K562 (cell line): ENCODE measurements at regions not wholly inside any gene's neighbourhood (a gene's known extent, or its start where the extent isn't known, plus 50 kb on each side); places are given as distances from the start of the nearest gene placed in this dataset.

Experiments
- ATAC-seq: fragments of 200-7000 bp; cut with Tn5 transposase; 3 replicates; pipeline ENCODE4 v1.9.1; 2020; ENCODE audit warnings: moderate library complexity
- BruUV-seq: library from RNA; stranded (reverse); fragments of 400-500 nt; replicated peaks from 2 replicates; lab custom pipeline; 2021; lab: Mats Ljungman, UMichigan
- CTCF ChIA-PET: fragments of 300-600 bp; formaldehyde crosslinking; extraction: SDS; loops from one replicate; lab custom pipeline; 2021; ENCODE audit warnings: low intra/inter-chr PET ratio; lab: Yijun Ruan, JAX
- POLR2A ChIA-PET: fragments of 300-600, 350-650 bp; sonication (Branson Sonifier 250); formaldehyde crosslinking; extraction: SDS; loops from one replicate; lab custom pipeline; 2021; ENCODE audit warnings: antibody characterized with exemption, inconsistent platforms; lab: Yijun Ruan, JAX
- DNase-seq, 4 experiments: peaks; one replicate each; pipeline versions ENCODE4 v3.0.0 to v3.0.0-alpha.2; 2011 to 2018; ENCODE audit warnings: low spot score in 3 of 4, mixed read lengths in 3 of 4; ENCODE audit errors: extremely low read depth in 1 of 4
- FAIRE-seq: peaks from 2 replicates; lab custom pipeline; 2011; peaks lifted over from hg19 to GRCh38; lab: Jason Lieb, UNC
- H2AFZ ChIP-seq: 2 replicates; pipeline ENCODE4 v1.6.0; 2011; ENCODE audit warnings: low read depth, low read length, control low read depth, inconsistent platforms
- H3K27ac ChIP-seq: fragments of 200-600 bp; 3 replicates; pipeline ENCODE4 v1.8.0; 2011; ENCODE audit warnings: low read depth, mild to moderate bottlenecking, control low read depth, inconsistent platforms, low read length, moderate library complexity, mixed read lengths; ENCODE audit errors: extremely low read depth
- H3K27me3 ChIP-seq, 2 experiments: fragments of 300-600 bp in 1 of 2; 2 replicates in 1 of 2; 3 replicates in 1 of 2; pipeline versions ENCODE4 v1.6.0 to v1.8.0; 2011; ENCODE audit warnings: inconsistent platforms in 2 of 2, low read length in 2 of 2, mild to moderate bottlenecking in 1 of 2, mixed read lengths in 1 of 2, moderate library complexity in 1 of 2; ENCODE audit not compliant: control insufficient read depth in 2 of 2, insufficient read depth in 2 of 2
- H3K36me3 ChIP-seq: fragments of 300-600 bp; 3 replicates; pipeline ENCODE4 v1.8.0; 2011; ENCODE audit warnings: mild to moderate bottlenecking, low read length, inconsistent platforms; ENCODE audit not compliant: control insufficient read depth, insufficient read depth
- H3K4me1 ChIP-seq, 2 experiments: fragments of 200-600 bp in 1 of 2; replicated peaks in 1 of 2; 2 replicates in 1 of 2; 3 replicates in 1 of 2; pipeline versions ENCODE4 v1.5.1 to v1.8.0; 2011; ENCODE audit warnings: inconsistent platforms in 2 of 2, low read length in 2 of 2, mild to moderate bottlenecking in 1 of 2, mixed read lengths in 1 of 2, moderate library complexity in 1 of 2; ENCODE audit not compliant: control insufficient read depth in 2 of 2, insufficient read depth in 2 of 2
- H3K4me2 ChIP-seq: 2 replicates; pipeline ENCODE4 v1.6.1; 2011; ENCODE audit warnings: low read length, control low read depth, inconsistent platforms, mixed read lengths; ENCODE audit not compliant: insufficient read depth
- H3K4me3 ChIP-seq: fragments of 200-600 bp; sonication (generic), shearing (Covaris generic); 2 replicates; pipeline ENCODE4 v1.5.1; 2016; ENCODE audit warnings: control low read depth, inconsistent platforms
- H3K79me2 ChIP-seq: fragments of 200-600 bp; 3 replicates; pipeline ENCODE4 v1.8.0; 2011; ENCODE audit warnings: low read length, inconsistent platforms; ENCODE audit not compliant: control insufficient read depth, insufficient read depth
- H3K9ac ChIP-seq, 2 experiments: 2 replicates each; pipeline versions ENCODE4 v1.6.0 to v1.6.1; 2011; ENCODE audit warnings: low read depth in 2 of 2, low read length in 2 of 2, control low read depth in 1 of 2, inconsistent platforms in 1 of 2, mild to moderate bottlenecking in 1 of 2, mixed read lengths in 1 of 2; ENCODE audit not compliant: insufficient read depth in 1 of 2
- H3K9me1 ChIP-seq: one replicate; pipeline ENCODE4 v1.6.0; 2011; ENCODE audit warnings: inconsistent platforms, mild to moderate bottlenecking, low read length, moderate library complexity; ENCODE audit not compliant: control insufficient read depth, insufficient read depth
- H3K9me3 ChIP-seq: replicated peaks from 2 replicates; pipeline ENCODE4 v1.5.1; 2011; ENCODE audit warnings: low read depth, low read length, inconsistent platforms; ENCODE audit not compliant: control insufficient read depth, insufficient read depth
- H4K20me1 ChIP-seq: replicated peaks from 2 replicates; pipeline ENCODE4 v1.6.1; 2011; ENCODE audit warnings: low read length, inconsistent platforms, mixed read lengths; ENCODE audit not compliant: control insufficient read depth, insufficient read depth
- BACH1 ChIP-seq: fragments of 200-800 bp; sonication (Bioruptor generic); IDR thresholded peaks from 2 replicates; pipeline ENCODE4 v1.6.1; 2016; ENCODE audit warnings: missing genetic modification characterization, missing compliant biosample characterization
- FOXK2 ChIP-seq, 2 experiments: fragments of 450-650 bp; IDR thresholded peaks in 1 of 2; conservative IDR thresholded peaks in 1 of 2; 2 replicates each; pipeline ENCODE4 v1.6.1; 2016; ENCODE audit warnings: low read depth in 2 of 2, mild to moderate bottlenecking in 1 of 2
- MTA2 ChIP-seq: fragments of 450-650 bp; IDR thresholded peaks from 2 replicates; pipeline ENCODE4 v1.6.1; 2016; ENCODE audit warnings: low read depth
- RBBP5 ChIP-seq: fragments of 200-600 bp; sonication (generic); IDR thresholded peaks from 2 replicates; pipeline ENCODE4 v1.6.1; 2012; ENCODE audit warnings: borderline replicate concordance, mild to moderate bottlenecking, low read length, control low read depth, inconsistent platforms; ENCODE audit not compliant: insufficient read depth, poor library complexity, severe bottlenecking
- TEAD1 ChIP-seq, 2 experiments: fragments of 450-650 bp in 1 of 2; sonication (generic) in 1 of 2; formaldehyde crosslinking; IDR thresholded peaks; 2 replicates each; pipeline versions ENCODE4 v1.4.0 to v1.8.0; 2020 to 2022; ENCODE audit warnings: mild to moderate bottlenecking in 2 of 2, missing genetic modification reagents in 1 of 2
- WGBS: fragments of 100-300 bp; shearing (Covaris generic); methylation state at CpG from one replicate; pipeline ENCODE4 v1.1.6; 2016; ENCODE audit warnings: low coverage, mixed read lengths; ENCODE audit not compliant: insufficient coverage; ENCODE audit errors: missing lambda C conversion rate; 5-methylcytosine and 5-hydroxymethylcytosine counted together
- in situ Hi-C: fragments of 300-500 bp; cut with MboI; formaldehyde crosslinking; loops from 4 replicates; pipeline ENCODE4 v1.15.0; 2018; ENCODE audit warnings: inconsistent platforms, mixed read lengths
- intact Hi-C: fragments of 100-400 bp; cut with micrococcal nuclease; formaldehyde crosslinking; loops from 2 replicates; pipeline ENCODE4 v1.14.2; 2022

DNA sequence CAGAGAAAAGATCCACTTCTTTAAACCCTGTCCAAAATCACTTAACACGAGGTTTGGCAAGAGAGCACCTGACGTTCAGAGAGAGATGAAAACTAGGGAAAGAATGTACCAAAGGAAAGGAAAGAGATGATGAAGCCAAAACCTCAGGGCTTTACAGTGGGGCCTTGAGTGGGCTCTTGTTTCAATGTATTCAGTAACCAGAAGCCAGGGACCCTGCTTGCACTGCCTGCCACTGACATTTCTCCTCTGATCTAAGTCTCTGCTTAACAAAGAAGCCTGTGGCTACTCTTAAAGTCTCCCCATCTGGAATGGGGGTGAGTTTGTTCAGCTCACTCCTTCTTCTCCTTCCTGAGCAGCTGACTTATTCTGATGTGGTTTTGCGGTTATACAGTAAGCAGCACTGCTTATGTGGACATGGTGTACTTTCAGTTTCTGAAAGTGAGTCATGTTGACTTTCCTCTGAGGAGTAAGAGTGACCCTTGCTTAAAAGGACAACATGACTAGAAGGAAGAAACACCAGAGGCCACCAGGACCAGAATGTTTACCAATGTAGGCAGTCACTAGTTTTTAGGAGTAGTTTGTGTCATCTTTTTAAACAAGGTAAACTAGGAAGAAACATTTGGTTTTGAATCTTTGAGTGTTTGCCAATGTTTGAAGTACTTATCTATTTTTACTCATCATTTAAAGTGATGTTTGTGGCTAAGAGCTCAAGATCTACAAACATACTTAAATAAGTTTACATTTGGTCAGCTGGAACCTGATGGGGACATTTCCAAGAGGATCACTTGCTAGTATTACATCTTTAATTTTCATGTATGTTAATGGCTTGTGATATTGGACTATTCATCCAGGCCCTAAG lies 87.4 kb downstream of the FASLG start (continued):
- TF ChIP-seq BACH1 (tag): peak; percentile 74; the same call in 1 of the 2 replicates
- peak in 1 of 2 experiments; percentile 61; a peak in 1 of 4 replicates for TF ChIP-seq TEAD1 (CRISPR knock-in tag; IDR thresholded peaks at IDR 0.05)
- TF ChIP-seq MTA2: peak; percentile 23; the same call in 1 of the 2 replicates
- TF ChIP-seq FOXK2 (conservative IDR thresholded peaks at IDR 0.05 in 1 of 2, IDR thresholded peaks at IDR 0.05 in 1 of 2; ENCODE audit: low read depth in 2 of 2): peak; percentile 89 to 94

DNA sequence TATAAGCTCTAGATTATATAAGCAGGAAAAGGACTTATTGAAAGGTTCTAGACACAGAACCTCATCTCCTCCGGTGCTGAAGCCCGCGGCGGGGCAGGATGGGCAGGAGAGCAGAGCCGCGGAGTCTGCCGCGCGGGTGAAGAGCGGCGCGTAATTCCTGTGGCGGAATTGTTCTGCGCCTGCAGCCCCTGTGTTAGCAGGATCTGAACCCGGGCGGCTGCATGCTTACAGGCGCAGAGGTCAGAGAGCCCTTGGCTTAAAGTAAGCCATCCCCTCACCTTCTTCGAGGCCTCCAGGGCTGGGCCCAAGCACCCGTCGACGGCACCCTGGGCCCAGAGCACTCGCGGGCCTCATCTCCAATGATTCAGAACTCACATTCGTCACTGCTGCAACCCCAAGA lies 89.3 kb downstream of the FASLG start:
- Histone ChIP-seq H3K9me1 (no peaks in the 10 kb centered on the region), H3K36me3 (no peaks in the 10 kb centered on the region), H2AFZ (no peak overlapping the region), H4K20me1 (no peaks in the 10 kb centered on the region), H3K79me2 (no peaks in the 10 kb centered on the region), H3K4me1 (peaks cover 3 to 7% of the 10 kb centered on the region in 2 experiments; a peak in 3 of 5 replicates), H3K9ac (no peak overlapping the region), H3K9me3 (no peaks in the 10 kb centered on the region), H3K4me2 (no peak overlapping the region), H3K4me3 (no peak overlapping the region), H3K27me3 (peaks cover 0 to 5% of the 10 kb centered on the region in 2 experiments; a peak in 1 of 5 replicates), H3K27ac (no peak overlapping the region)
- 63% methylated on average over 23 of the region's 24 CpGs for WGBS
- in situ Hi-C loops: loop anchor here (10.0 to 25.0 kb wide), 2 partner anchors 667 to 1339 kb away; no protein-coding TSS in a partner anchor
- no peak for FAIRE-seq
- no peak for TF ChIP-seq RBBP5
- ATAC-seq: no peak
- no peak for DNase-seq
- ChIA-PET CTCF (no interaction called here), POLR2A (no interaction called here)
- BruUV-seq: no TSS peak
- intact Hi-C loops: loop anchor here (10.0 kb wide), 3 partner anchors 187 to 1507 kb away; no protein-coding TSS in a partner anchor
